Mononuclear cell (primary cell): ENCODE measurements at regions not wholly inside any gene's neighbourhood (a gene's known extent, or its start where the extent isn't known, plus 50 kb on each side); places are given as distances from the start of the nearest gene placed in this dataset.
"Not testable (repeated sequence)": the region's sequence is repeated elsewhere in the genome, so short reads cannot be mapped to it uniquely, and the experiment has no call there.

Experiments
- H3K27me3 ChIP-seq: 2 replicates; pipeline ENCODE4 v1.6.0; 2011; ENCODE audit warnings: low read length, control low read depth; ENCODE audit not compliant: insufficient read depth
- H3K4me1 ChIP-seq: 2 replicates; pipeline ENCODE4 v1.5.1; 2011; ENCODE audit warnings: mild to moderate bottlenecking, low read length, control low read depth; ENCODE audit not compliant: insufficient read depth
- H3K4me3 ChIP-seq: 2 replicates; pipeline ENCODE4 v1.5.1; 2011; ENCODE audit warnings: mild to moderate bottlenecking, low read length, moderate library complexity
- H3K9me3 ChIP-seq: 2 replicates; pipeline ENCODE4 v1.5.1; 2011; ENCODE audit warnings: low read depth, mild to moderate bottlenecking, control low read depth, low read length

DNA sequence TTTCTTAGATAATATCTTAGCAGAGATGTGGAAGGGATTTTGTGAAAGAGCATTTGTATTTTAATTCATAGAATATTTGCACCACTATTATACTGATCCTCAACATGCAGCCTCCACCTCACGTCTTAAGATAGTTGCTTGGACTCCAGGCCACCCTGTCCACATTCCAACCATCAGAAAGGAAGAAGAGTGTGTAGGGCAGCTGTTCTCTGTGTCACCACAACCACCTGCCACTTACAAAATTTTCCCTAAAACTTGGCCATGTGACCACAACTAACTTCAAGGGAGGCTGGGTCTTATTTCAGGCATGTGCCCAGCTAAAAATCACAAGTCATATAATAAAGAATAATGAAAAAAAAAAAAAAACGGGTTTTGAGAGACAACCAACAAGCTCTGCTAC lies 528.1 kb downstream of the RAB28 start:
- Histone ChIP-seq H3K9me3 (no peaks in the 10 kb centered on the region), H3K27me3 (no peaks in the 10 kb centered on the region), H3K4me3 (no peak overlapping the region), H3K4me1 (no peaks in the 10 kb centered on the region)

DNA sequence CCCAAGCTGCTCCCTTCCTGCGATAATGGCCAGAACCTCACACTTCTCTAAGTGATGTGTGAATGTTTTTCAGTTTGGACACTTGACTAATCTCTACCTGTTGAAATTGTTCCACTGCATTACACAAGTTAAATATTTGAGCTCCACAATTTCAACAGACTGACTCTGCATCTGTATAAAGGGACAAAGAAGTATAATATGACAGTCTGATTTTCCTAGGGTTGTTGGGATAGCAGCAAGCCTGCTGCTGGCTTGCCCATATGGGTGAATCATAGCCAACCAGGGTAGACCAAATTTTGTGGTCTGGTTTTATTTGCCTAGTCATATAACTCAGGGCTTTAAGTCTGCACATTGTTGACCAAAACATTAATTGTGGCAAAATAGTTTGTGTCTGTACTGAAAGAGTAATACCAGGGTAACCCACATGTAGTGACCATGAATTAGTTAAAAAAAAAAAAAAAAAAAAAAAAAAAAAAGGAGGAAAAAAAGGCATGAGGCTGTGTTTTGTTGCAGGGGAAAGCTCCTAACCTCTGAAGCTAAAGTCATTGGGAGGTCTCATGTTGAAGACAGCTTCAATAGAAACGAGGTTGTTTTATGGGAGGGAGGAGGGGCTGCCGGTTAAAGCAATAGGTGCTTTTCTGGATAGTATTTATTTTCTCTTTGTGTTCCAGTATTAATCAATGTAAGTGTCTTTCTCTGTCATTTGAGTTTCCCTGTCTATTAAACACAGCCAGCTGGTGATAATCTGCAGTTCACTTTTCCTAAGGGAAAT lies 534.2 kb downstream of the RAB28 start:
- Histone ChIP-seq H3K4me1 (no peaks in the 10 kb centered on the region), H3K27me3 (no peaks in the 10 kb centered on the region), H3K9me3 (no peaks in the 10 kb centered on the region), H3K4me3 (no peak overlapping the region)

GRCh38 chr4:12943069-12943468 lies 541.1 kb downstream of the RAB28 start:
- no peaks in the 10 kb centered on the region for H3K4me1 ChIP-seq
- H3K9me3 ChIP-seq: no peaks in the 10 kb centered on the region
- H3K4me3 ChIP-seq: no peak overlapping the region
- H3K27me3 ChIP-seq: no peaks in the 10 kb centered on the region

GRCh38 chr4:12933760-12934221 lies 550.3 kb downstream of the RAB28 start:
- Histone ChIP-seq H3K4me1 (no peaks in the 10 kb centered on the region), H3K4me3 (no peak overlapping the region), H3K27me3 (no peaks in the 10 kb centered on the region), H3K9me3 (no peaks in the 10 kb centered on the region)

- Histone ChIP-seq H3K27me3 (no peaks in the 10 kb centered on the region), H3K9me3 (no peaks in the 10 kb centered on the region), H3K4me1 (no peaks in the 10 kb centered on the region), H3K4me3 (no peak overlapping the region)
Measured at GRCh38 chr4:12932203-12932788, 551.8 kb downstream of the RAB28 start.

DNA sequence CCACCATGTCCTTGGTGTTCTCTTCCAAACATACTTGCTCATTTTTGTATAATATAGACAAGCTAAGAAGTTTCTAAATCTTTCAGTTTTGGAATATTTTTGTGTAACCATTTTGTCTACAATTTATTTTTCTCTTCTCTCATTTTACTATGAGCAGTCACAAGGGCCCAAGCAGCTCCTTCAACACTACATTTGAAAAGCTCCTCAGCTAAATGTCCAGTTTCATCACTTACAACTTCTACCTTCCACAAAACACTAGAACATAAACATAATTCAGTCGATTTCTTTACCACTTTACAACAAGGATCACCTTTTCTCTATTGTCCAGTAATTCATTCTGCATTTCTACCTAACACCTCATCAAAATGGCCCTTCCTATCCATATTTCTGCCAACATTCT lies 554.4 kb downstream of the RAB28 start:
- no peak overlapping the region for H3K4me3 ChIP-seq
- H3K27me3 ChIP-seq: no peaks in the 10 kb centered on the region
- H3K9me3 ChIP-seq: no peaks in the 10 kb centered on the region
- no peaks in the 10 kb centered on the region for H3K4me1 ChIP-seq

DNA sequence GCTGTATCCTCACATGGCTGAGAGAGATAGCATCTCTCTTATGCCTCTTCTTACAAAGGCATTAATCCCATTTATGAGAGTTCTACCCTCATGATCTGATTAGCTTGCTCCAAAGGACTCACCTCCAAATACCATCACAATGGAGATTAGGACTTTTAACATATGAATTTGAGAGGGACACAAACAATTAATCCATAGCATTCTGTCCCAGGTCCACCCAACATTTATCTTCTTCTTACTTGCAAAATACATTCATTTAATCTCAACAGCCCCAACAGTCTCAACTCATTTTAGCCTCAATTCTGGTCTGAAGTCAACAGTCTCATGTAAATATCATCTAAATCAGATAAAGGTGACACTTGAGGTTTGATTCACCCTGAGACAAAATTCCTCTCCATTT lies 555.4 kb downstream of the RAB28 start:
- Histone ChIP-seq H3K4me1 (no peaks in the 10 kb centered on the region), H3K9me3 (no peaks in the 10 kb centered on the region), H3K4me3 (no peak overlapping the region), H3K27me3 (no peaks in the 10 kb centered on the region)

DNA sequence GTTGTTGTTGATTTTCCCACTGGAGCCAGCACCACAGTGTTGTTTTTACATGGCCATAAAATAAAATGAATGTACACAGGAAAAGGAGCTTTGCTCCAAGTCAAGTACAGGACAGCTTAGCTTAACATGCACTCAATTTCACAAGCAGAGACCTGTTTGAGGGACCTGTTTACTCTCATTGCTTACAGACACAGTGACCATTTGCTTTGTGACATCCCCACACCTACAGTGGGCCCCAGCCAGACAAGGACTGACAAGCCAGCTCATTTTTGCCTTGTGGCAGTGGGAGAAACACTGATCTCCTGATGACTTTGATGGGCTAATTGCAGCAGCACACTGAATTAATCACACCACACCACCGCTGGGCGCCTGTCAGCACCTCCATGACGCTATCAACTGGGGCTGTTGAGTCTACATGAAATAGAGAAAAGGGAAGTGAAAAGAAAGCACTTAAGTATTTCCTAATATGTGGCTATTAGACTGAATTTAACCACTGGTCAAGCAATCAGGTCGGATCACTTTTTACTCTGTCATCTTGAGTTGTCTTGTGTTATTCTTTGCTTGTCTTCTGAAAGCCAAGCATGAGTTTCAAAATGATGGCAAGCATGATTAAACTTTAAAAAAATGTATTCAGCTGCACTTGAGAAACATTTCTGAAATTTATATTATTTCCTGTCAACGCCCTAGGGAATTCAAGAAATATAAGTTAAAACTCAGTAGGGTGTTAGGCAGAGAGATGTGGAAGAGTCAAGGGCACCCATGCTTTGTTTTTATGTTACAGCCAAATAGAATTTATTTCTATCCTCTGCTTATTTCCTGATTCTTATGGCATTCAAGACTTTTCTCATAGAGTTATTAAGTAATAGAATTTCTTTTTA lies 557.7 kb downstream of the RAB28 start:
- Histone ChIP-seq H3K4me3 (no peak overlapping the region), H3K4me1 (no peaks in the 10 kb centered on the region), H3K9me3 (no peaks in the 10 kb centered on the region), H3K27me3 (no peaks in the 10 kb centered on the region)

DNA sequence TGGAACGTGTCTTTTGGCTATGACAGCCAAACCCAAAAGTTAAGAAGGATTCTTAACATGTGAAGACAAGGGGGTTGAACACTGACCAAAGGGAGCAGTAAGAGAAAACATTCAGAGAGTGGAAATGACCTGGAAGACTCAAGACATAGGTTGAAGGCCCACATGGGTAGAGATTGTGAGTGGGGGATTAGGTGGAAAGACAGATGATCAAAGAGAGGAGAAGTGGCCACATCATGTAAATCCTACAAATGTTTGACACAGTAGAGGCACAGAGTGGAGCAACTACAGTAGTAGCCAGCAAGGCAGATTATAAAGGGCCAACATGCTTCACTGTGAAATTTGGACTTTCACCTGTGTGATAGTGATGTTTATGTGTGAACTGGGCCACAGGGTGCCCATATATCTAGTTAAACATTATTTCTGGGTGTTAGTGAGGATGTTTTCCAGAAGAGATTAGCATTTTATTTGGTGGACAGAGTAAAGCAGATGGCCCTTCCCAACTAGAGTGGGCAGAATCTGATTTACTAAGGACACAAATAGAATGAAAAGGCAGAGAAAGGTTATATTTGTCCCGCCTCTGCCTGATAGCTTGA lies 559.3 kb downstream of the RAB28 start:
- no peaks in the 10 kb centered on the region for H3K4me1 ChIP-seq
- H3K27me3 ChIP-seq: no peaks in the 10 kb centered on the region
- no peak overlapping the region for H3K4me3 ChIP-seq
- H3K9me3 ChIP-seq: no peaks in the 10 kb centered on the region

DNA sequence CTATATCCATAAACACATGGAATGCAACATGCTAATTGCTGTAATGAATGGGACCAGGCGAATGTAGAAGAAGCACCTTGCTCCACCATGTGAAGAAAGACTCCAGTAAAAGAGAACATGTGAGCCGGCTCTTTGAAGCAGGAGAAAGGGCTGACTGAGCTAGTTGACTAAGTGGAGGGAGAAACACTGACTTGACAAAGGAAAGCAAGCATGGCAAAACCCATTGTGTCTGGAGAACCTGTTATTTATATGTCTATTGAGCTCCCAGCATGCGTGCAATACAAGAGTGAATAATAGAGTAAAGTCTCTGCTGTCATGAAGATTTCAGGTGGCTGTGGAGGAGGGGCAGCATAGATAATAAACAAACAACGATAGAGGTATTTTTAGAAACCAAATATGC lies 559.9 kb downstream of the RAB28 start:
- Histone ChIP-seq H3K4me1 (no peaks in the 10 kb centered on the region), H3K4me3 (no peak overlapping the region), H3K9me3 (no peaks in the 10 kb centered on the region), H3K27me3 (no peaks in the 10 kb centered on the region)

DNA sequence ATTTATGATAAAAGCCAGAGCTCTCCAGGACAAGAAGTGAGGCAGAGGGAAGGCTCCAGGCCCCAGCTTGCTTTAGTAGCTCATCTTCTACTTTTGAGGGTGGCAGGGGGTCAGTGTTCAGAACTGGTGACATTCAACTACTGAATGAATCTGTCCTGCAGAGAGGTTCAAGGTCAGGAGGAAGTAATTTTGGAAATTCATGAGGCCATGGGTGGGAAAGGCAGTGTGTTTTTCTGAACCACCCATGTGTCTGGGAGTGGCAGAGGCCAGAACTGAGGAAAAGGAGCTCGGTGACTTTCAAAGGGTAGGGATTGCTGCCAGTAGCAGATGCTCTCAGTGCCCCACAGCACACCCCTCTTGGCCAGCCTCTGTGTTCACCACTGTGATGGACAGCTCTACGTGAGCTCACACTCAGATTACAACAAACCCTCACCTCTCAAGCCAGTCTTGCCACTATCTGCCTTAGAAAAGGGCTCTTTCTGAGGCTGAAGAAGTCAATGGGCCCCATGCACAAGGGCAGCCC lies 571.2 kb downstream of the RAB28 start:
- peaks cover 5% of the 10 kb centered on the region for H3K9me3 ChIP-seq

GRCh38 chr4:12911750-12912358 lies 572.3 kb downstream of the RAB28 start:
- Histone ChIP-seq H3K4me3 (no peak overlapping the region), H3K9me3 (peaks cover 5% of the 10 kb centered on the region), H3K27me3 (no peaks in the 10 kb centered on the region), H3K4me1 (no peaks in the 10 kb centered on the region)

More for the DNA sequence above, 571.2 kb downstream of the RAB28 start:
- Histone ChIP-seq H3K27me3 (no peaks in the 10 kb centered on the region), H3K4me1 (no peaks in the 10 kb centered on the region), H3K4me3 (no peak overlapping the region)

DNA sequence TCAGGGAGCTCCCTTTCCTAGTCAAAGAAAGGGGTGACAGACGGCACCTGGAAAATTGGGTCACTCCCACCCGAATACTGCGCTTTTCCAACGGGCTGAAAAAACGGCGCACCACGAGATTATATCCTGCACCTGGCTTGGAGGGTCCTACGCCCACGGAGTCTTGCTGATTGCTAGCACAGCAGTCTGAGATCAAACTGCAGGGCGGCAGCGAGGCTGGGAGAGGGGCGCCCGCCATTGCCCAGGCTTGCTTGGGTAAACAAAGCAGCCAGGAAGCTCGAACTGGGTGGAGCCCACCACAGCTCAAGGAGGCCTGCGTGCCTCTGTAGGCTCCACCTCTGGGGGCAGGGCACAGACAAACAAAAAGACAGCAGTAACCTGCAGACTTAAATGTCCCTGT lies 580.5 kb downstream of the RAB28 start:
- not testable (repeated sequence) for H3K27me3 ChIP-seq, H3K4me3 ChIP-seq, H3K9me3 ChIP-seq, H3K4me1 ChIP-seq

DNA sequence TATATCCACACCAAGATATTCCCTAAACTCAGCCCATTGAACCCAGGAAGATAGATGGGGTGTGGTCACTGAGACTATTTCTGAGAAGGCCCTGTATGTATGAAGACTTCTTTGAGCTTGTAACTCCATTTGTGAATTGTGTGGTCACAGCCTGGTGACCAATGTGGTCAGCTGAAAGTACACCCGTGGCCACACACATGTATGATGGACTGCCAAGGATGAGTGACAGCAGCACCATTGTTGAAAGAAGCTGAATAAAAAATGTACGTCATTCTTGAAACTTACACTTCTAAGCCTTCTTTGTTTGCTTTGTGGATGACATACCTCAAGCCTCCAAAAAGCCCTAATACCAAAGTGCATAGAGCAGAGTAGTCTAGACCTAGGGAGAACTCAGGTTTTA lies 581.4 kb downstream of the RAB28 start:
- no peaks in the 10 kb centered on the region for H3K27me3 ChIP-seq

More for the DNA sequence above, 581.4 kb downstream of the RAB28 start:
- H3K9me3 ChIP-seq: no peaks in the 10 kb centered on the region
- H3K4me1 ChIP-seq: no peaks in the 10 kb centered on the region
- no peak overlapping the region for H3K4me3 ChIP-seq
